Stimulated activated CD8-positive, alpha-beta memory T cell treated with anti-CD3 and anti-CD28 coated beads, Interleukin-15, amount 100 ng/mL, for 48 hours (primary cell): ENCODE measurements at regions not wholly inside any gene's neighbourhood (a gene's known extent, or its start where the extent isn't known, plus 50 kb on each side); places are given as distances from the start of the nearest gene placed in this dataset.

Experiments used
- DNase-seq, 2 donors: peaks; one replicate each; pipeline ENCODE4 v3.0.0-alpha.2; 2020; ENCODE audit warnings: low read depth in 2 of 2

DNA sequence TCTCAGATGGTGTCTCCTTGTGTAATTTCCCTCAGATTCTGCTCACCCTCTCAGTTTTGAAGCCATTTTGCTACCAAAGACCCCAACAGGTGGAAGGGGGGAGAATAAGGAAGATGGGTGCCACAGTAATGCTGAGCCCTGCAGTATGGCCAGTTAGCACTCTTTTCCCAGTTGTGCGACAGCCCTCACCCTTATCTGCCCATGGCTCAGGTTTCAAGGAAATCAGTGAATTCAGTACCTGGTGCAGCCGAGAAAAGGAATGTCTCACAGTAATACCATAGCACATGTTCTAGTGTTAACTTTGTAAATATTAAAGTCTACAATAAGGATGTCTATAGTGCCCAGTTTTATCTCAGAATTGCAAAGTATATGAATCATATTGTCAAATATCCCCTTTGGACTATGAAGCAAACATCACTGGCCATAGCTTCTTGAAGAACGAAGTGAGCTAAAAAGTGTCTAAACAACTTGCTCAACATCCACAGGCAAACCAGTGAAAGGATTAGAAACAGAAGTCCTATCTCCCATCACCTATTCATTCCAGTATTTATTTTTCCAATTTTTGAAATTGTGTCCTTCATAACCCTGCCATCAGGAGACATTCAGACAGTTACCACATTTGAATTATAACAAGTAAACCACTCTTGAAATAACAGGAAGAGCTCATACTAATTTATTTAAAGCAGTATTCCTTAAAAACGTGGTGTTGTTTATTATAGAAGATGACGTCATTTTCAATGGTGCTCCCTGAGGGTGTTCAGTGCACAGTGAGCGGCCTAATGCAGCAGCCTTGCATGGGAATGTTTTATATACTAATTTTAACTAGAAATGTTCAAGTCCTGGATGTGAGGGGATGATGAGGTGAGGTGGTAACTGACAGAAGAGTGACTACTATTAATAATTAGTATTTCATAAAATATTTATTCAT lies 366.2 kb downstream of the TFAP2A start:
- DNase-seq = no peak

DNA sequence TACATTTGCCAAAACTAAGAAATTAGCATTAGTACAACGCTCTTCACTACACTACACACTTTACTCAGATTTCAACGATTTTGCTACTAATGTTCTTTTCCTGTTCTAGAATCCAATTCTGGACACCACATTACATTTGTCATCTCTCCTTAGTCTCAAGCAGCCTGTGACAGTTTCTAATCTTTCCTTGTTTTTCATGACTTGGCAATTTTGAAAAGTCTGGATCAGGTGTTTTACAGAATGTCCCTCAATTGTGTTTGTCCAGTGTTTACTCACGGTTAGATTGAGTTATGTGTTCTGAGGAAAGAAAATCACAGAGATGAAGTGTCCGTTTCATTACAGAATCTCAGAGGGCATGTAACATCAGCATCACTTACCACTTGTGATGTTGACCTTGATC lies 372.6 kb downstream of the TFAP2A start:
- DNase-seq = no peak

DNA sequence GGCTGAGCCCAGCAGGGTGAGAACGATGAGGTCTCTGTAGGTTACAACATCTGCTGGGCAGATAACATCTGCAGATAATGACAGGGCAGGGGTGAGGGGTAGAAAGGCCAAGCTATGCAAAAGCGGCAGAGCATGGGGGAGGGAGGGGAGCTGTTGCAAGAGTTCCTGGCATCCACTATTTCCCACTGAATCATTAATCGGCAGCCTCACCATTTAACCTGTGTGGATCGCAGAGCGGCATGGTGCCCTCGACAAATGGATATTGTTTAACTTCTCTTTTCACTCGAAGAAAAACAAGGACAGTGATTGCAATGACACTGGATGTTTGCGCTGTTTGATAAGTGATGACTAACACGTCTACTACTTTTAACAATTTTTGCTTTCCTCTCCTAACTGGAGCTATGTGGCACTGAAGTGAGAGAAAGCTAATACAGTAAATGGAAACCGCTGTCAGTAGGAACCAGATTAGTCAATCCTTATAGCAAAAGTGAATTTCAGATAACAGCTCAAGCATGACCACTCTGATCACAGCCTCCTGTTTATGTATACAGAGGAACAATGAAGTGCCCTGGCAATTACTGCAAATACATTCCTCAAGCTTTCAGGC lies 381.5 kb downstream of the TFAP2A start:
- no peak for DNase-seq

DNA sequence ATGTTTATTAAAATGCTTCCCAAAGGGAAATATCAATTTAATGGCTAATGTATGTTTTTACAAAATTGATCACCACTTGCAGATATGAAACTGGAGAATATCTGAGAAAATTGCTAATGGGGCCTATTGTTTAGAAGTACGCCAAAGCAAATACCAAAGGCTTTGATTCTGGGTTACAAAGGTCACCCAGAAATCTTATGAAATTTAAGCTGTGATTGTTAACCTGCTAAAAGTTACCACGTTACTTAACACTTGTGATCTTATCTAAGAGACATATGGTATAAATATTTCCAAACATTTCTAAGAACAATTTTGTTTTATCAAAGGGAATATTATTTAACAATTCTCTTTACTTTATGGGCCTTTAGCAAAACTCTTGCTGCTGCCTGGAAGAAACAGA lies 383.3 kb downstream of the TFAP2A start:
- DNase-seq = no peak

DNA sequence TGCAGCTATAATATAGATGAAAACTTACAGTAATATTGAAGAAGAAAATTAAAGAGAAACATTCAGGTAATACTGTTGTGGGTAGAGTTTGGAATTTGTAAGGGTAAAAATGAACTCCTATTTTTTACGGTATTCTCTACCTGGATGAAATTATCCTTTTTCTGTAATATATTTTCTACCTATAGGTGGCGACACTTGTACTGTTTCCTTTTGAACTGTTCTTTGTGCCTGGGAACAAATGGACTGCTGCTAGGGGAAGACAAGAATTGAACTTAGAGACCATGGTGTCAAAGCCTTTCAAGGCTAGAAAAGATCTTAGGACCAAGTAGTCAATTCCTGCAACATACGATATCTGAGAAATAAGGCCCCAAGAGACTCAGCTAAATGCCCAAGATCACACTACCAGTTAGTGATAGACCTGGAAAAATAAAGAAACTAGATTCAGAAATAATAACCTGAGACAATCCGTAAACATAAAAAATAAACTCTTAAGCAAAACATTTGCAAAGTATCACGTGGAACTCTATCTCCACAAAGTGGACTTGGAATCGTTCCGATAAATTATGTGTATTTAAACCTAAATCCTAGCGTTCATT lies 383.8 kb downstream of the TFAP2A start:
- DNase-seq = no peak

DNA sequence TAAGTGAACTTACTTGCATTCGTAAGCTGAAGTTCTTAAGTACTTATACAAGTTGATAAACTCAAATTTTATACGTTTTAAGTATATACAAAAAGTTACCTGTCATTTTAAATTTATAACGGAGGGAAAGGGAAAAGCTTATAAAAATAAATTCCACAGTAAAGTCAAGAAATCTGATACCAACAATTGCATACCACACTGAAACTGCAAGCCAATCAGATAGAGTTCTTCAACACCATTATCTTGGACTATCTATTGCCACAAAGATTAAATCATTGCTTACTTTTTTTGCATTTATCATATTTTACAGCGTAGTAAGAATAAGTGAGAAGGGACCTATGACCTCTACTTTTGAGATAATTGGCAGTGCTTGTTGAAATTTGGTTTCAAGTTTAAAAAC lies 386.7 kb downstream of the TFAP2A start:
- DNase-seq = no peak

DNA sequence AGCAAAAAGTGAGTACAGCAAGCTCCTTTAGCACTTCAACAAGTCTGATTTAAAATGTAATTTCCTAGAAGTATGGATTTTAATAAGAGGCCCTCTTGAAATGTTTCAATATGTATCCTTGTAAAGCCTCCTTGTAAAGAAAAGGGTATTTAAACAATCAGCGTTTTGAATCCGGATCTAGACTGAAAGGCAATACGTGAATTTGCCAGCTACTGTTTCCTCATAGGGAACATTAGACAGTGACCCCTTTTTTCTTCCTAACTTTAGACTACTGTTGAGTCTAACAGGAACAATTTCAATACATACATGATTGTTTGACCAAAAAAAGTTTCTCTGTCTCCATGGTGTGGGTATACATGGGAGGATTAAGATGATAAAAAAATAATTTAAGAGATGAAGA lies 395.0 kb downstream of the TFAP2A start:
- no peak for DNase-seq

DNA sequence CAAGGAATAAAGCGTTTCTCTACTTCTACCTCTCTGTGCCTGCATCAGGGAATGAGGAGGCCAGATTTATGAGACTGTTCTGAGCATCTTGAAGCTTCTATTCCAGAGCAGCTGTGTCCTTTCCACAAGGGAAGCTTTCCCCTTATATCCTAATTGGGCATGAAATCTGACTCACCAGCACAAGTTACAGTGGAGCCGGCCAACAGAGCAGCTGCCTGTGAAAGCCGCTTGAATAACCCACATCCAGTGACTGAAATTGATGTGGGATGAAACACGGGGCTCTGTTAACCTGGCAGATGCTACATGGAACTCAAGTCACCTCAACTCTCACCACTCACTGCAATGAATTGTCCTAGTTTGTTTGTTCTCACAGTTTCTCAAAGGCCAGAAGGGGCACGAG lies 400.3 kb downstream of the TFAP2A start:
- DNase-seq = no peak

DNA sequence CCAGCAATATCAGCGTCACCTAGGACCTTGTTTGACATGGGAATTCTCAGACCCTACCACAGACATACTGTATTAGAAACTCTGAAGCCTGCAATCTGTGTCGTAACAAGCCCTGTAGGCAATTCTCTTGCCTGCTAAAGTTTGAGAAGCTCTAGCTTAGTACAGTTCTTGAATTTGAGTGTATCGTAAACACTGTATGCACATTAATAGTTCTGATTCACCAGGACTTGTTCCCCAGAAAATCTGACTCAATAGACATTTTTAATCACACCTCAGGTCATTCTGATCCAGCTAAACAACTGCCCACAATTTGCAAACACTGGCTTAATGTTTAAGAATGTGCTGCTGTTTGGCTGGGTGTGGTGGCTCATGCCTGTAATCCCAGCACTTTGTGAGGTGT lies 414.3 kb downstream of the TFAP2A start:
- no peak for DNase-seq

DNA sequence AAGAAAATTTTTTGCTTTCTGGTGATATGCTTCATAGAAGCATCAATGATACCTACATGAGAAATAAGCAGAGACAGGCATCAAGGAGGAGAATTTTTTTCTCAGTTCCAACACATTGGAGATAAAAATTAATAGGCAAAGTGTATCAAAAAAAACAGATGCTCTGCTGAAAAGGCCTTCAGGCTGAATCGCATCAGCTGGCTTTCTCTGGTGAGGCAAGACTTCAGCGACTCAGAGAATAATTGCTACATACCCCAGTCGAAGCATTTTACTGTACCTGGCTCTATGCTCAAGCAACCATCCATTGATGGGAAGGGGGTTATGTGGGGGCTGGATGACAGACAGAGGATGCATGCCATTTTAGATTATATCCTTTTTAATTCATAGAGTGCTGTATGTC lies 415.1 kb downstream of the TFAP2A start:
- DNase-seq = no peak

DNA sequence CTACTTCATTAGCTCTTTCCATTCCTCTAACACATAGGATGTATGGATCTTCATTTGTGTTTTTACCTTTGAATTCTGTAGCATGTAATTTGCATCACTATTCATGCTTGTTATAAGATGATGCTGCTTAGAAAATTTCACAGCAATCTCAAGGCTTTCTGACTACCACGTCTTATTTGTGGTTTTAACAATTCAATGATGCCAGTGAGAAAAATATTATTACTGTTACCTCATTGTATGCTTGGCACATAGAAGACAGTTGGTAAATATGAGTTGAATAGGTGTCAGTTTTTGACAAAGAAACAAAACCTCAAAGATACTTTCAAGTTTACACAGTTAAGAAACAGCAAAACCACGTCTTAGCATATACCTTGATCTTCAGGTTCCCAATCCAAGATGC lies 428.6 kb downstream of the TFAP2A start:
- DNase-seq = no peak

DNA sequence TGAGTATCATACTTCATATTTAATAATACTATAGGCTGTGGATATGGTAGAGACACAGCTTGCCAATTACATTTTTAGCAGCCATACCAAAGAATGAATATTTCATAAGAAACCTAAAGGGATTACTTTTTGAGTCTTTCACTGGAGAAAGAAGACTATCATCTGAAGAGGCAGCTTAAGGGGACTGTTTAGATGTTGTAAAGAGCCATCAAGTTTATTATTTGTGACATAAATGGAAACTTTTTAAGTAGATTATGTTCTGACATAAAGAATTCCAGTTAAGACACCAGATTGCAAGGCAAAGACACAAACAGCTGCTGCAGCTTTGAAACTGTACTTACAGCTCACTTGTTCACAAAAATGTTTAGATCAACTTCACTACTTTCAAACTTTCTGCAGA lies 429.4 kb downstream of the TFAP2A start:
- no peak for DNase-seq

DNA sequence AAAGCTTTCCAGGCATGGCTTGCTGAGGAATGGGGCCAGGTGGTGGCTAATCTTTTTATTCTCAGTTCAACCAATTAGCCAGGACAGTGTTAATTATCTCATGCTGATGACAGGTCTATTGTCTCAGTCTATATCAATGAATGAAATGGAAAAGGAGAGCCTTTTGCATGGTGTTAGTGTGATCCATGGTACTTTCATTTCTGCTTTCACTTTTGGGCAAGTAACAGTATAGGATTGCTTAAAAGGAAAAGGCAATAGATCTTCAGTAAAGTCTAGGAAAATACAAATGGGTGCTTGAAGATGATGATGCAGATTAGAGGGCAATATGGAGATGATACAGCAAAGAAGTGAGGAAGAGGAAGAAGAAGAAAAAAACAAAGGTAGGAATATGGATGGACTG lies 430.3 kb downstream of the TFAP2A start:
- DNase-seq = no peak

DNA sequence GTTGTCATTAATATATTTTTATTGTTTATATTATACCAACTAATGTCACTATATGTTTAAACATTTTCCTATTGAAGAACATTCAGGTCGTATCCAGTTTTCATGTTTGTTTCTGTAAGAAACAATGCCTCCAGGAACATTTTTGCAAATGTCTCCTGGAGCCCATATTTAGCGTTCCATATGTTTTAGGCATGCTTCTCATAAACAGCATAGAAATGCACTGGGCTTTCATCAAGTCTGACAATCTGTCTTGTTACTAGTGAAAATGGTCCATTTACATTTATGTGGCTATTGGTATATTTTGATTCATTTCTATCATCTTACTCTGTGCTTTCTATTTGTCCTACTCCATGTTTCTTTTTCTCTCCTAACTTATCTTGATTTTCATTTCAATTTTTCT lies 431.7 kb downstream of the TFAP2A start:
- DNase-seq = no peak

DNA sequence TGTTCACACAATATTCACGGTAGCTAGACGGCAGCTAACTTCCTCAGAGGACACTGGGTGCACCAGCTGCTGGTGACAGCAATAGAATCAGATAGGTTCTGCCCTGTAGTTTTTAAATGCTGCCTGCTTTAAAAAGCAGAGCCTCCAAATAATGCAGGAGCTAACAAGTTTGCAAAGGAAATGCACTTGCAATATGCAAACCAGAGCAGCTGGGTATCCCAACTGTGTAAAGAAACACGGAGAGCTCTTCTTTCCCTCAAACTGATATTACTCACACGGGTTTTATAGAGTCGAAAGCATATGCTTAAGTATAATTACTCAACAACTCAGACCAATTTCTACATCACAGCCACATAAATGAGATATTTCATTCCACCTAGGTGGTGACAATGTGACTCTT lies 432.7 kb downstream of the TFAP2A start:
- DNase-seq = no peak

DNA sequence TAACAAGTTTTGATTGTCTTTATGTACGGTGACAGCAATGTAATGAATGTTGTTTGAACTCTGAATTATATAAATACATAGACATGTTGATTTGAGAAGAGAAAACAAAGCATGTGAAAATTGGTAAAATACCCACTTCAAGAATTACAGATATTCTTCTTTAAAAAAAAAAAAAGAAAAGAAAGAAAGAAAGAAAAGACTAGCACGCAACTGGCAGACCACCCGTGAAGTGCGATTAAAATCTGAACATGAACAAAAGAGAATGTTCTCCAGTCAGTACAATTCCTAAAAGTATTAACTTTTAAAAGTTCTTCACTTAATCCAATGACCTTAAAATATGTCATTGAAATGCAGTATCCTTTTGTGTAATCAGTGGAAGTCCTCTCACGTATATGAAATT lies 434.9 kb downstream of the TFAP2A start:
- DNase-seq = no peak

DNA sequence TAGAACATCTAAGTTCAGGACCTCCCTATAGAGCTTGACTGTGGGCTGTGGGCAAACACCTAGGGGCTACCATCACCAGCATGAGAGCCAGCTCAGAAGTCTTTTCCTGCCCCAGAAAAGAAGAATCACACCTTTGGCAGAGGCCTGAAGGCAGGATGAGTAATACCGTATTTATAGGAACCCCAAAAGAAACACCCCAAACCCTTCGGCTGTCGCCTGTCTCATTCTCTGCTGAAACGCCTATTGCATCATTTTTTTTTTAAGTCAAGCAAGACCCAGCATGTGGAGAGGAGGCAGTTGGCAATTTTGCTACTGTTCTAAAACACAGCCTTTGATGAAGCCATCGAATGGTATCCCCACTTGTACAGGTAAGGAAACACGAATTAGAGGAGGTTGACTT lies 436.4 kb downstream of the TFAP2A start:
- no peak for DNase-seq

DNA sequence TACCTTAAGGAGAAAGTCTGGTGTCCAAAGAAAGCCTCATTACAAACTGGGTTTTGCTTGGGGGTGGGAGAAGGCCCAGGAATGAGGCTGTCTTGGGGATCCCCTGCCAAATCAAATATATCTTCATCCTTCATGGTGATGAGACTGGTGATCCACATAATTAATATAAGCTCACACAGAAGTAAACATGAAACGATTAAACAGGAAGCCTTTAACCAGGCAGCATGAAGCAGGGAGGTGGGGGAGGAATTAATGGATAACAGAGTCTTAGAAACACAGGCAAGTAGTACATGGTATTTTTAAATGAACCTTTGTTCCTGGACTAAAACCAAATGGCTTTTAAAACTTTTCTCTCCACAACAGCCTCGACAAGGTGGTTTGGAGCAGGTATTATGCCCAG lies 437.5 kb downstream of the TFAP2A start:
- no peak for DNase-seq

DNA sequence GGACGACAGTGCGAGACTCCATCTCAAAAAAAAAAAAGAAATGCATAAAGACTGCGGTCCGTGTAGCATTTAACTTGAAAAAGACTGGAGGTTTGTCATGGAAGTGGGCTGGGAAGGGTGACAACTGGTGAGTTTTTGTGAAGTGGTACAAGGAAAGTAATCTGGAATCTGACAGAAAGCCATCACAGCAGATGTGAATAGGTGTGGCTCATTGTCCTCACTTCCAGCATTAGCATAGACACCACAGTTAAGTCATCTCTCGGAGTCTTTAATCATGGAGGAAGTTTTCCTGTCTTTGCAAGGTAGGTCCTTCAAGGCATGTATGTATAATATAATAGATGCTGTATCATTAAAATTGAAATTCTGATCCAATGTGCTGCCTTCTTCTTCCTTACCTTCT lies 453.2 kb downstream of the TFAP2A start:
- DNase-seq = no peak

DNA sequence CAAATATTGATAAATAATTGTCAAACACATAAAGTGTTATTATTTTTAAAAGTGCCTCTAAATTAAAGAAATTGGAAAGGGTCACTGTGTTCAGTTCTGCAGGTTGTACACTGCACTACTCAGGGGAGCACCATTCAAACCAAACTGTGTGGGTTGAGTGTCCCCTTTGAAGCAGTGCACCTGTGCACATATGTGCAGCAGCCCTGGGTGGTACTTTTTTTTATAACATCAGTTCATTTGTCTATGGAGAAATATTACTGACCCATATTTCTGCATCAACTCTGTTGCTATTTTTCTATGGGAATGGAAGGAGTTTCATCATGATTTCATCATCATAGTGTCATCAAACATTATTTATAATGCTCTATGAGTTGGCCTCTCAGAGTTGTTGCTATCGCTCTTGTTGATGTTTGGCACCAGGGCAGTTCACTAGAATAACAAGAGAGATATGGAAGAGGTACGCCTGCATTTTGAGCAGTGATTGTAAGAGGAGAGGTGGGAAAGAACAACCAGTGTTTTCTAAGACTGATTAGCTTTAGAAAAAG lies 457.6 kb downstream of the TFAP2A start:
- DNase-seq = no peak

DNA sequence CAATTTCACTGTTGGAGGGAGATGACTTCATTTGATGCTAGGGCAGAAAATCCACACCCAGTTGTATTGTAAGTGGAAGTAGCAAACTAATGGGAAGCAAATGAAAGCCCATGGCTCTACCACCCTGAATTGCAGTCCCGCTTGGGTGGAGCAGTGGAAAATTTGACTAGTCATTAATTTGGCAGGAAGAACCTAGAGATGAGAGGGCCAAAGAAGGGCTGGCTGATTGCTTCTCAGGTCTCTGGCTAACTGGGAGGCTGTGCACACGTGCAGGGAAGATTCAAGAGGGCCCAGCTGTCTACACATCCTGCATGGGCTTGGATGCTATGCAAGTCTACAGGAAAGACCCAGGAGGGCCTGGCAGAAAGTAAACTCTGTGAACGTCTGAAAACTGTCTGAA lies 466.2 kb downstream of the TFAP2A start:
- no peak for DNase-seq

DNA sequence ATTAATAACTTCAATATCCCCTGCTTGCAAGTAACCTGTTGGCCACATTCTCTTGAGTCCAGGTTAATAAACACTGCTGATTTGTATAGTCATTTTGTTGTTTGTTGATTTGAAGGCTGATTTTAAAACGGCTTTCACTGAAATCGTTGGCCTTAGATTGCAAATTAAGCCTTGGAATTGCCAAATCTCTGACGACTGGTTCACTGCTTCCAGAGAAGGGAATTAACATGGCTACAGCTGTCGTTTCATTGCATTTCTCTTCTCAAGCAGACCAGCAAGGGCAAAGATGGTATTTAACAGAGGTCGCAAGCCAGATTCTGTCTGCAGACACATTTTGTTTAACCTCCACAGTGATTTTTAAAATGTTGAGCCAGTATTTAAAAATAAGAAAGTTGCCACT lies 470.9 kb downstream of the TFAP2A start:
- DNase-seq = no peak

DNA sequence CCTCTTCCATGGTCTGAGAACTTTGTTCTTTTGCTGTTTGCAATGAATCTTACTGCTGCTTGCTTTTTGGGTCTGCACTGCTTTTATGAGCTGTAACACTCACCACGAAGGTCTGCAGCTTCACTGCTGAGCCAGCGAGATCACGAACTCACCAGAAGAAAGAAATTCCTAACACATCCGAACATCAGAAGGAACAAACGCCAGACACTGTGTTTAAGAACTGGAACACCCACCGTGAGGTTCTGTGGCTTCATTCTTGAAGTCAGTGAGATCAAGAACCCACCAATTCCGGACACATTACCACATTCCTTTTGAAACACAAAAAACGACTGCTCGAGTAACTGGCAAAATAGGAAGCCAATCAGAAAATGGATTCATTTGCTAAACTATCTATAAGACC lies 471.8 kb downstream of the TFAP2A start:
- no peak for DNase-seq
